CD4-positive, alpha-beta T cell (primary cell): ENCODE measurements at regions not wholly inside any gene's neighbourhood (a gene's known extent, or its start where the extent isn't known, plus 50 kb on each side); places are given as distances from the start of the nearest gene placed in this dataset.

Experiments
- ATAC-seq: fragments of 200-7000 bp; cut with Tn5 transposase; one replicate; pipeline ENCODE4 v1.10.0; 2022; ENCODE audit warnings: mild to moderate bottlenecking; ENCODE audit not compliant: poor library complexity
- CTCF ChIA-PET: fragments of 350-600 bp; sonication (Branson Sonifier 250); formaldehyde crosslinking; loops from one replicate; lab custom pipeline; 2021; ENCODE audit warnings: antibody characterized with exemption, inconsistent platforms; lab: Charles Lee
- POLR2A ChIA-PET: fragments of 350-600 bp; sonication (Branson Sonifier 250); formaldehyde crosslinking; loops from one replicate; lab custom pipeline; 2021; ENCODE audit warnings: antibody characterized with exemption, inconsistent platforms; lab: Charles Lee
- DNase-seq, 14 experiments: peaks; one replicate each; pipeline ENCODE4 v3.0.0-alpha.2; 2013 to 2020; ENCODE audit warnings: mixed read lengths in 2 of 14
- H3K27ac ChIP-seq, 2 donors: one replicate each; pipeline versions ENCODE4 v1.5.1 to v1.7.0; 2013; ENCODE audit warnings: low read length in 2 of 2, low read depth in 1 of 2, mild to moderate bottlenecking in 1 of 2
- H3K27me3 ChIP-seq, 2 experiments: 1 replicate in 1 of 2; 2 replicates in 1 of 2; pipeline versions ENCODE4 v1.6.1 to v1.7.0; 2013; ENCODE audit warnings: low read length in 2 of 2, control low read depth in 1 of 2, mild to moderate bottlenecking in 1 of 2, moderate library complexity in 1 of 2; ENCODE audit not compliant: insufficient read depth in 2 of 2, control insufficient read depth in 1 of 2
- H3K36me3 ChIP-seq: one replicate; pipeline ENCODE4 v1.6.1; 2013; ENCODE audit warnings: low read length, control low read depth; ENCODE audit not compliant: insufficient read depth
- H3K4me1 ChIP-seq: one replicate; pipeline ENCODE4 v1.6.1; 2013; ENCODE audit warnings: low read length, control low read depth; ENCODE audit not compliant: insufficient read depth
- H3K4me3 ChIP-seq: one replicate; pipeline ENCODE4 v1.5.1; 2013; ENCODE audit warnings: mild to moderate bottlenecking, low read length, moderate library complexity
- H3K9me3 ChIP-seq, 2 experiments: 1 replicate in 1 of 2; 2 replicates in 1 of 2; pipeline versions ENCODE4 v1.6.1 to v1.7.0; 2013; ENCODE audit warnings: low read length in 2 of 2, mild to moderate bottlenecking in 2 of 2, control low read depth in 1 of 2, moderate library complexity in 1 of 2; ENCODE audit not compliant: control insufficient read depth in 1 of 2, insufficient read depth in 1 of 2
- H3K27ac Mint-ChIP-seq: one replicate; pipeline ENCODE4 v1.8.0; 2020; ENCODE audit warnings: mixed read lengths
- H3K27me3 Mint-ChIP-seq: one replicate; pipeline ENCODE4 v1.8.0; 2021; ENCODE audit warnings: mixed read lengths
- H3K36me3 Mint-ChIP-seq: one replicate; pipeline ENCODE4 v1.8.0; 2021; ENCODE audit warnings: low read depth, mixed read lengths
- H3K4me1 Mint-ChIP-seq: one replicate; pipeline ENCODE4 v1.8.0; 2021; ENCODE audit warnings: low read depth, mixed read lengths
- H3K4me3 Mint-ChIP-seq: one replicate; pipeline ENCODE4 v1.8.0; 2020; ENCODE audit warnings: mild to moderate bottlenecking, mixed read lengths
- H3K9me3 Mint-ChIP-seq: one replicate; pipeline ENCODE4 v1.8.0; 2020; ENCODE audit warnings: mixed read lengths
- CTCF ChIP-seq: fragments of 200-600 bp; IDR thresholded peaks from one replicate; pipeline ENCODE4 v1.8.0; 2022; ENCODE audit warnings: antibody characterized with exemption, mild to moderate bottlenecking
- intact Hi-C, 2 experiments: fragments of 100-400 bp; cut with DNase I in 1 of 2; cut with micrococcal nuclease in 1 of 2; formaldehyde crosslinking; loops; one replicate each; pipeline versions ENCODE4 v1.15.1 to v1.9.0; 2023 to 2025; cut with DNase I, micrococcal nuclease

GRCh38 chr15:25981114-25981513 is 118.0 kb upstream of the ATP10A start:
- Histone ChIP-seq H3K4me1 (no peaks in the 10 kb centered on the region), H3K36me3 (no peaks in the 10 kb centered on the region), H3K27me3 (peaks cover 0 to 3% of the 10 kb centered on the region in 2 experiments), H3K9me3 (no peaks in the 10 kb centered on the region), H3K27ac (no peak overlapping the region), H3K4me3 (no peak overlapping the region)
- ATAC-seq (no peak), DNase-seq (no peak)
- ChIA-PET POLR2A (no interaction called here), CTCF (no interaction called here)
- H3K4me1 Mint-ChIP-seq = no peaks in the 10 kb centered on the region
- no peak for TF ChIP-seq CTCF
- H3K9me3 Mint-ChIP-seq = peaks cover 2% of the 10 kb centered on the region
- peaks cover 16% of the 10 kb centered on the region for H3K27me3 Mint-ChIP-seq
- no peak overlapping the region for H3K27ac Mint-ChIP-seq
- intact Hi-C loops = loop anchor here in 1 of 2 experiments (5.0 kb wide), 1 partner anchor 51 kb away; no protein-coding TSS in a partner anchor
- H3K4me3 Mint-ChIP-seq = no peak overlapping the region
- H3K36me3 Mint-ChIP-seq = no peaks in the 10 kb centered on the region

GRCh38 chr15:25972141-25972675 is 109.1 kb upstream of the ATP10A start:
- Mint-ChIP-seq H3K27ac (no peak overlapping the region), H3K4me1 (no peaks in the 10 kb centered on the region), H3K36me3 (no peaks in the 10 kb centered on the region), H3K27me3 (peaks cover 11% of the 10 kb centered on the region), H3K4me3 (no peak overlapping the region), H3K9me3 (no peaks in the 10 kb centered on the region)
- H3K36me3 ChIP-seq = no peaks in the 10 kb centered on the region
- H3K4me3 ChIP-seq = no peak overlapping the region
- intact Hi-C loops = no loop called here
- TF ChIP-seq CTCF = no peak
- ChIA-PET POLR2A (no interaction called here), CTCF (no interaction called here)
- no peaks in the 10 kb centered on the region for H3K4me1 ChIP-seq
- no peak for DNase-seq
- ATAC-seq = no peak
- no peak overlapping the region for H3K27ac ChIP-seq
- H3K9me3 ChIP-seq = no peaks in the 10 kb centered on the region
- H3K27me3 ChIP-seq = peaks cover 3 to 4% of the 10 kb centered on the region in 2 experiments

- Mint-ChIP-seq H3K36me3 (no peaks in the 10 kb centered on the region), H3K27me3 (peaks cover 11% of the 10 kb centered on the region), H3K9me3 (no peaks in the 10 kb centered on the region), H3K4me1 (no peaks in the 10 kb centered on the region), H3K4me3 (no peak overlapping the region), H3K27ac (no peak overlapping the region)
- Histone ChIP-seq H3K4me3 (no peak overlapping the region), H3K27me3 (peaks cover 3 to 4% of the 10 kb centered on the region in 2 experiments), H3K9me3 (no peaks in the 10 kb centered on the region), H3K36me3 (no peaks in the 10 kb centered on the region), H3K27ac (no peak overlapping the region), H3K4me1 (no peaks in the 10 kb centered on the region)
- DNase-seq = no peak
- POLR2A ChIA-PET = no interaction called here
- no peak for TF ChIP-seq CTCF
- CTCF ChIA-PET = no interaction called here
- ATAC-seq = no peak
- intact Hi-C loops = no loop called here
These were observed 107.9 kb upstream of the ATP10A start for GRCh38 chr15:25971053-25971452.
